ENCODE measurements at regions not wholly inside any gene's neighbourhood (a gene's known extent, or its start where the extent isn't known, plus 50 kb on each side); places are given as distances from the start of the nearest gene placed in this dataset.
"Not testable (repeated sequence)": the region's sequence is repeated elsewhere in the genome, so short reads cannot be mapped to it uniquely, and the experiment has no call there.

- Histone ChIP-seq H3K27me3 (ENCODE audit: control insufficient read depth in 1 of 2, insufficient read depth in 2 of 2, low read length in 2 of 2) (no peaks in the 10 kb centered on the region), H3K36me3 (ENCODE audit: insufficient read depth, low read length) (no peaks in the 10 kb centered on the region), H3K27ac (ENCODE audit: low read depth, low read length) (no peak overlapping the region), H3K9me3 (ENCODE audit: low read length) (no peaks in the 10 kb centered on the region), H3K4me1 (ENCODE audit: insufficient read depth, low read length) (no peaks in the 10 kb centered on the region), H3K9ac (ENCODE audit: low read length) (no peak overlapping the region), H3K4me3 (ENCODE audit: low read depth in 1 of 2, low read length in 2 of 2) (no peak overlapping the region)
Measured at GRCh38 chr1:60875138-60875537, 207.2 kb upstream of the NFIA start.

- Histone ChIP-seq H3K36me3 (ENCODE audit: insufficient read depth, low read length) (no peaks in the 10 kb centered on the region), H3K27me3 (ENCODE audit: control insufficient read depth in 1 of 2, insufficient read depth in 2 of 2, low read length in 2 of 2) (no peaks in the 10 kb centered on the region), H3K4me1 (ENCODE audit: insufficient read depth, low read length) (no peaks in the 10 kb centered on the region), H3K9ac (ENCODE audit: low read length) (no peak overlapping the region), H3K27ac (ENCODE audit: low read depth, low read length) (no peak overlapping the region), H3K9me3 (ENCODE audit: low read length) (no peaks in the 10 kb centered on the region), H3K4me3 (ENCODE audit: low read depth in 1 of 2, low read length in 2 of 2) (no peak overlapping the region)
Measured at GRCh38 chr1:60874718-60875117, 207.6 kb upstream of the NFIA start.

- not testable (repeated sequence) for H3K9ac ChIP-seq (ENCODE audit: low read length); H3K36me3 ChIP-seq (ENCODE audit: insufficient read depth, low read length); H3K4me3 ChIP-seq (ENCODE audit: low read depth in 1 of 2, low read length in 2 of 2); H3K27ac ChIP-seq (ENCODE audit: low read depth, low read length); H3K9me3 ChIP-seq (ENCODE audit: low read length); H3K27me3 ChIP-seq (ENCODE audit: control insufficient read depth in 1 of 2, insufficient read depth in 2 of 2, low read length in 2 of 2); H3K4me1 ChIP-seq (ENCODE audit: insufficient read depth, low read length)
Measured at GRCh38 chr1:60873396-60873795, 209.0 kb upstream of the NFIA start.

GRCh38 chr1:60872426-60873054 is 209.8 kb upstream of the NFIA start:
- H3K9ac ChIP-seq (ENCODE audit: low read length) = no peak overlapping the region
- no peaks in the 10 kb centered on the region for H3K36me3 ChIP-seq (ENCODE audit: insufficient read depth, low read length)
- no peaks in the 10 kb centered on the region for H3K9me3 ChIP-seq (ENCODE audit: low read length)
- H3K27ac ChIP-seq (ENCODE audit: low read depth, low read length) = no peak overlapping the region
- H3K4me3 ChIP-seq (ENCODE audit: low read depth in 1 of 2, low read length in 2 of 2) = no peak overlapping the region
- no peaks in the 10 kb centered on the region for H3K4me1 ChIP-seq (ENCODE audit: insufficient read depth, low read length)
- H3K27me3 ChIP-seq (ENCODE audit: control insufficient read depth in 1 of 2, insufficient read depth in 2 of 2, low read length in 2 of 2) = no peaks in the 10 kb centered on the region

GRCh38 chr1:60870269-60870865 is 212.0 kb upstream of the NFIA start:
- no peaks in the 10 kb centered on the region for H3K36me3 ChIP-seq (ENCODE audit: insufficient read depth, low read length)
- H3K9me3 ChIP-seq (ENCODE audit: low read length) = no peaks in the 10 kb centered on the region
- no peak overlapping the region for H3K4me3 ChIP-seq (ENCODE audit: low read depth in 1 of 2, low read length in 2 of 2)
- H3K27me3 ChIP-seq (ENCODE audit: control insufficient read depth in 1 of 2, insufficient read depth in 2 of 2, low read length in 2 of 2) = no peaks in the 10 kb centered on the region
- H3K9ac ChIP-seq (ENCODE audit: low read length) = no peak overlapping the region
- H3K27ac ChIP-seq (ENCODE audit: low read depth, low read length) = no peak overlapping the region
- no peaks in the 10 kb centered on the region for H3K4me1 ChIP-seq (ENCODE audit: insufficient read depth, low read length)

GRCh38 chr1:60868901-60869663 is 213.3 kb upstream of the NFIA start:
- no peaks in the 10 kb centered on the region for H3K9me3 ChIP-seq (ENCODE audit: low read length)
- H3K9ac ChIP-seq (ENCODE audit: low read length) = no peak overlapping the region
- H3K27ac ChIP-seq (ENCODE audit: low read depth, low read length) = no peak overlapping the region
- no peaks in the 10 kb centered on the region for H3K27me3 ChIP-seq (ENCODE audit: control insufficient read depth in 1 of 2, insufficient read depth in 2 of 2, low read length in 2 of 2)
- no peak overlapping the region for H3K4me3 ChIP-seq (ENCODE audit: low read depth in 1 of 2, low read length in 2 of 2)
- no peaks in the 10 kb centered on the region for H3K4me1 ChIP-seq (ENCODE audit: insufficient read depth, low read length)
- no peaks in the 10 kb centered on the region for H3K36me3 ChIP-seq (ENCODE audit: insufficient read depth, low read length)

- Histone ChIP-seq H3K36me3 (ENCODE audit: insufficient read depth, low read length) (no peaks in the 10 kb centered on the region), H3K9me3 (ENCODE audit: low read length) (no peaks in the 10 kb centered on the region), H3K27me3 (ENCODE audit: control insufficient read depth in 1 of 2, insufficient read depth in 2 of 2, low read length in 2 of 2) (no peaks in the 10 kb centered on the region), H3K27ac (ENCODE audit: low read depth, low read length) (no peak overlapping the region), H3K4me3 (ENCODE audit: low read depth in 1 of 2, low read length in 2 of 2) (no peak overlapping the region), H3K9ac (ENCODE audit: low read length) (no peak overlapping the region), H3K4me1 (ENCODE audit: insufficient read depth, low read length) (no peaks in the 10 kb centered on the region)
Measured at GRCh38 chr1:60867782-60868181, 214.6 kb upstream of the NFIA start.

- Histone ChIP-seq H3K4me1 (ENCODE audit: insufficient read depth, low read length) (no peaks in the 10 kb centered on the region), H3K27me3 (ENCODE audit: control insufficient read depth in 1 of 2, insufficient read depth in 2 of 2, low read length in 2 of 2) (no peaks in the 10 kb centered on the region), H3K9me3 (ENCODE audit: low read length) (no peaks in the 10 kb centered on the region), H3K36me3 (ENCODE audit: insufficient read depth, low read length) (no peaks in the 10 kb centered on the region), H3K4me3 (ENCODE audit: low read depth in 1 of 2, low read length in 2 of 2) (no peak overlapping the region), H3K9ac (ENCODE audit: low read length) (no peak overlapping the region), H3K27ac (ENCODE audit: low read depth, low read length) (no peak overlapping the region)
Measured at GRCh38 chr1:60866917-60867531, 215.3 kb upstream of the NFIA start.

- Histone ChIP-seq H3K4me3 (ENCODE audit: low read depth in 1 of 2, low read length in 2 of 2) (no peak overlapping the region), H3K9ac (ENCODE audit: low read length) (no peak overlapping the region)
Measured at GRCh38 chr1:60866226-60866900, 216.0 kb upstream of the NFIA start.

GRCh38 chr1:60865166-60865565 is 217.2 kb upstream of the NFIA start:
- Histone ChIP-seq H3K4me1 (ENCODE audit: insufficient read depth, low read length) (no peaks in the 10 kb centered on the region), H3K36me3 (ENCODE audit: insufficient read depth, low read length) (no peaks in the 10 kb centered on the region), H3K9me3 (ENCODE audit: low read length) (no peaks in the 10 kb centered on the region), H3K27me3 (ENCODE audit: control insufficient read depth in 1 of 2, insufficient read depth in 2 of 2, low read length in 2 of 2) (no peaks in the 10 kb centered on the region), H3K9ac (ENCODE audit: low read length) (no peak overlapping the region), H3K27ac (ENCODE audit: low read depth, low read length) (no peak overlapping the region), H3K4me3 (ENCODE audit: low read depth in 1 of 2, low read length in 2 of 2) (no peak overlapping the region)

More at GRCh38 chr1:60866226-60866900, 216.0 kb upstream of the NFIA start:
- Histone ChIP-seq H3K36me3 (ENCODE audit: insufficient read depth, low read length) (no peaks in the 10 kb centered on the region), H3K27ac (ENCODE audit: low read depth, low read length) (no peak overlapping the region), H3K27me3 (ENCODE audit: control insufficient read depth in 1 of 2, insufficient read depth in 2 of 2, low read length in 2 of 2) (no peaks in the 10 kb centered on the region), H3K4me1 (ENCODE audit: insufficient read depth, low read length) (no peaks in the 10 kb centered on the region), H3K9me3 (ENCODE audit: low read length) (no peaks in the 10 kb centered on the region)

- Histone ChIP-seq H3K27me3 (ENCODE audit: control insufficient read depth in 1 of 2, insufficient read depth in 2 of 2, low read length in 2 of 2) (no peaks in the 10 kb centered on the region), H3K36me3 (ENCODE audit: insufficient read depth, low read length) (no peaks in the 10 kb centered on the region), H3K4me1 (ENCODE audit: insufficient read depth, low read length) (no peaks in the 10 kb centered on the region), H3K9ac (ENCODE audit: low read length) (no peak overlapping the region), H3K27ac (ENCODE audit: low read depth, low read length) (no peak overlapping the region), H3K4me3 (ENCODE audit: low read depth in 1 of 2, low read length in 2 of 2) (no peak overlapping the region), H3K9me3 (ENCODE audit: low read length) (no peaks in the 10 kb centered on the region)
Measured at GRCh38 chr1:60864722-60865121, 217.6 kb upstream of the NFIA start.
